NAMALWA (cell line): ENCODE measurements at regions not wholly inside any gene's neighbourhood (a gene's known extent, or its start where the extent isn't known, plus 50 kb on each side); places are given as distances from the start of the nearest gene placed in this dataset.

Experiments
- DNase-seq: peaks from one replicate; pipeline ENCODE4 v3.0.0-alpha.2; 2015; ENCODE audit warnings: low spot score

- no peak for DNase-seq
Measured at GRCh38 chr3:66748175-66748876, 247.5 kb upstream of the LRIG1 start.

- no peak for DNase-seq
Measured at GRCh38 chr3:66751842-66752241, 246.3 kb upstream of the KBTBD8 start.

GRCh38 chr3:66753670-66754069 lies 244.4 kb upstream of the KBTBD8 start:
- no peak for DNase-seq

GRCh38 chr3:66754613-66755012 lies 243.5 kb upstream of the KBTBD8 start:
- DNase-seq, result no peak

- DNase-seq, result no peak
Measured at GRCh38 chr3:66755924-66756323, 242.2 kb upstream of the KBTBD8 start.

- DNase-seq, result no peak
Measured at GRCh38 chr3:66756468-66757036, 241.6 kb upstream of the KBTBD8 start.

- no peak for DNase-seq
Measured at GRCh38 chr3:66761093-66761780, 236.9 kb upstream of the KBTBD8 start.

GRCh38 chr3:66762916-66763693 lies 235.0 kb upstream of the KBTBD8 start:
- no peak for DNase-seq

- no peak for DNase-seq
Measured at GRCh38 chr3:66778107-66778506, 220.0 kb upstream of the KBTBD8 start.

GRCh38 chr3:66778777-66779176 lies 219.3 kb upstream of the KBTBD8 start:
- DNase-seq, result no peak

- DNase-seq, result no peak
Measured at GRCh38 chr3:66785191-66785909, 212.8 kb upstream of the KBTBD8 start.

- DNase-seq, result no peak
Measured at GRCh38 chr3:66789580-66790237, 208.4 kb upstream of the KBTBD8 start.

- DNase-seq, result no peak
Measured at GRCh38 chr3:66792086-66792485, 206.0 kb upstream of the KBTBD8 start.

GRCh38 chr3:66795365-66795764 lies 202.7 kb upstream of the KBTBD8 start:
- no peak for DNase-seq

GRCh38 chr3:66796343-66796742 lies 201.8 kb upstream of the KBTBD8 start:
- DNase-seq, result no peak

GRCh38 chr3:66797889-66798560 lies 200.1 kb upstream of the KBTBD8 start:
- DNase-seq, result no peak

- DNase-seq, result no peak
Measured at GRCh38 chr3:66800941-66801545, 197.1 kb upstream of the KBTBD8 start.

- peak; percentile 11 for DNase-seq
Measured at GRCh38 chr3:66803206-66803605, 194.9 kb upstream of the KBTBD8 start.

GRCh38 chr3:66803721-66804695 lies 194.1 kb upstream of the KBTBD8 start:
- no peak for DNase-seq
